Retina (tissue), 1 donor: ENCODE measurements at regions not wholly inside any gene's neighbourhood (a gene's known extent, or its start where the extent isn't known, plus 50 kb on each side); places are given as distances from the start of the nearest gene placed in this dataset.

Experiments
- DNase-seq: peaks from one replicate; pipeline ENCODE4 v3.0.0-alpha.2; 2016

GRCh38 chr5:159832073-159832472 is 84.2 kb upstream of the ADRA1B start:
- no peak for DNase-seq

DNA sequence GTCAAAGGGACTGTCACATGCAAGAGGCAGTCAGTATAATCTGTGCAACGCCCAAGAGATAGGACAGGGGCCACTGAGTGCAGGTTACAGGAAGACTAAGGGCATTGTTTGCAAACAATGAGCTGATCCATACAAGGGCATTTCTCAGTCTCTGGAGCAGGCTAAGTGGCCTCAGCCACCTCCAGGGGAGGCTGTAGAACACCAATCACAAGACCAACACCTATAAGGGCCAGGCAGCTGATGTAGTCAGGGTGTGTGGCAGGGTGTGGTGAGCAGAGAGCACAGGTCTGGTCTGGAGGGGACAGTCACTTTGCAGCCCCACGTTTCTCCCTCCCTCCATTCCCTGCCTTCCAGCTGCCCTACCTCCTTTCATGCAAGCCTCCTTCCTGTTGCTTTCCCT is 83.2 kb upstream of the ADRA1B start:
- DNase-seq, result no peak

GRCh38 chr5:159833846-159834245 is 82.4 kb upstream of the ADRA1B start:
- DNase-seq, result no peak

DNA sequence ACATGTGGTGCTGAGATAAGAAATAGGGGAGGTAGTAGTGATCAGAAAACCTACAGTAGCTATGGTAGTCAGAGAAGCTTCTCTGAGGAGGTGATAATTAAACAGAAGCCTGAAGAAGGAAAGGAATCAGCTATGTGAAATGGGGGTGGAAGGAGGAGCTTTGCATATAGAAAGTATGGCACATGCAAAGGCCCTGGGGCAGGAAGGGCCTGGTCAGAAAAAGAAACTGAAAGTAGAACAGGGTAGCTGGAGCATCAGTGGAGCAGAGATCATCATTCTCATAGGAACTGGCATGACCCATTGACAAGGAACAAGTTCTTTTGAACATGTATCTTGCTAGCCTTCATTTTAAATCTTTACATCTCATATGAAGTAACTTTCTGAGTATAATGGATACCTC is 80.7 kb upstream of the ADRA1B start:
- no peak for DNase-seq

DNA sequence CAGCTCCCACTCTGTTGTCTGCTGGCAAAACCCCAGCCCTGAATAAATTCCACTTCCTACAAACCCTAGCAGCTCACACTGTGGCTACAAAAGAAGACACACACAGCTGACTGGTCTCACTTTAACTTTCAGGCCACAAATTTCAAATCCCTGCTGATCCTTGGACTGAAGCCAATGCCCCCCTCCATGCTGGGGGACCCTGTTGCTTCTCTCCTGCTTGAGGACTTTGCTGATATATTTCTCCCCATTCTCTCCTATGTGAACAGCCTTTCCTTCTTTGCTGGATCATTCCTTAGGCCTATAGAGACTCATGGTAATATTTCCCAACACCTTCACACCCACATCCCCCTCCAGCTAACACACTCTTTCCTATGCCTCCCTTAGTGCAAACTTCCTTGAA is 79.6 kb upstream of the ADRA1B start:
- no peak for DNase-seq

DNA sequence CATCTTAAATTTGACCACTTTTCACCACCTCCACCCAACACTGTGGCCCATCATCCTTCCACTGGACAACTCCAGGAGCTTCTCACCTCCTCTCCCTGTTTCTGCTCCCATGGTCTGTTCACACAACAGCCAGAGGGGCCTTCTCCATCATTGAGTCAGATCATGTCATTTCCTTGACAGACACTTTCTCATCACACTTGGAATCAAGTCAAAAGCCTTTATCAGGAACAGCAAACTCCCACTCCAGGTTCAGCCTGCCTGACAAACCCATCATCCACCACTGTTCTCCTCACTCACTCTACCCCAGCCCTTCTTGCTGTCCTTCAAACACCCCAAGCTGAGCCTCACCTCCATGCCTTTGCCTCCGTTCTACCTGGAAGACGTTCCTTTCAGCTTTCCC is 78.4 kb upstream of the ADRA1B start:
- DNase-seq, result no peak

GRCh38 chr5:159838551-159839222 is 77.6 kb upstream of the ADRA1B start:
- peak; percentile 6 for DNase-seq

GRCh38 chr5:159844267-159845121 is 71.8 kb upstream of the ADRA1B start:
- no peak for DNase-seq

DNA sequence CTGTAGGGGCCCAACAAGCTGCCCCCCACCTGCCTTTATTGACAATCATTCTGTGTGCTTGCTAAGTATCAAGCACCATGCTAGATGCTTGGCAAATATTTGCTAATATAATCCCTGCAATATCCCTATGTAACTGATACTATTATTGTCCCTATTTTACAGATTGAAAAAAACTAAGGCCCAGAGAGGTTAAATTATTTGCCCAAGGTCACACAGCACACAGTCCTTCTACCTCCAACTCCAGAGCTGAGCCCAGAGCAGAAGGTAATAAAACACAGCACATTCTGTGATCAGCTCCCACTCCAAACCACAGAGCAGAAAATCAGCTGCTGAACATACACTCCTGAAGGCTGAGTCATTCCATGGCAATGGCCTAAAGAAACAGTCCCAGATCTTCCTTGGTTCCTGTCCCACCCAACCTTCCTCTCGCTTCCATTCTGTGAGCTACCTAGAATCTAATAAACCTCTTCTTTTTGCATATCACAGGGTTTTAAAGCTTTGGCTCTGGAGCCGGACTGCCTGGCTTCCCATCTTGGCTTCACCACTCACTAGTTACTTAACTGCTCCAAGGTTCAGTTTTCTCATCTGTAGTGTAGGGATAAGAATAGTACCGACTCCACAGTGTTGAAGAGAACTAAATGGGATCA is 66.7 kb upstream of the ADRA1B start:
- DNase-seq, result no peak

DNA sequence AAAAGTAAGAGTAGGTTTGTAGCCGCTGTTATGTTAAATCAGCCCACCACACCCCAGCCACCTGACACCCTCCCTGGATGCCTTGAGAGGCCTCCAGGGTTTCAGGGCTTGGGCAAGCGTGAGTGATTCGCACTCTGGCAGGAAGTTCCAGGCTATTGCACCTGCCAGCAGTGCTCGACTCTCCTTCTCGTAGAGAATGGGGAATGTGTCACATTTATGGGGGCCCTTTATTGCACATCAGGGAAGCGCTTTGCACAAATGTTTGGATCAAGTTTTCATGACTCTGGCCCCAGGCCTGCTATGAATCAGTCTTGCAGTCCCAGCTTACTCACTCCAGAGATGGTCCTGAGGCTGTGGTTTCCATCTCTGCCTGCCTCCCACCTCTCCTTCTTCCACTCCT is 66.1 kb upstream of the ADRA1B start:
- DNase-seq, result no peak

- DNase-seq, result no peak
These were observed 65.2 kb upstream of the ADRA1B start for GRCh38 chr5:159851053-159851452.

DNA sequence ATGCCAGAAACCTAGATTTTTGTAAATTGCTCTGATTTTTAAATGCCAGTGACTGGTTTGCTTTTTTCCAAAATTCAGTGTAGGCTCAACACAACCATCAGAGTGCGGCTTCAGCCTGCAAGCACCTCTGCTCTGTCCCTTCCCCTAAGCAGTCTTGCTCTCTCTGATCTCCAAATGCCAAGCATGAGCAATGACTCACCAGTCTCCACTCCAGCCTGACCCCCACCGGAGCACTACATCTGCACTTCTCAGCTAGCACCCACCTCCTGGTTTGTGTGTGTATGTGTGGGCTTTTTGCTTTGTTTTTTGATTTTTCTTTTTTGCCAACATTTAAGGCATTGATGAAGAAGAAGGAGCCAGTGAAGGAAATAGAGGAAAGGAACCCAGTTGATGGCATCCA is 61.4 kb upstream of the ADRA1B start:
- DNase-seq, result no peak

- no peak for DNase-seq
These were observed 60.6 kb upstream of the ADRA1B start for GRCh38 chr5:159855476-159856191.

GRCh38 chr5:159858871-159859270 is 57.4 kb upstream of the ADRA1B start:
- no peak for DNase-seq

- DNase-seq, result no peak
These were observed 55.2 kb upstream of the ADRA1B start for GRCh38 chr5:159861086-159861485.

GRCh38 chr5:159864885-159865691 is 51.2 kb upstream of the ADRA1B start:
- no peak for DNase-seq

GRCh38 chr5:159866093-159866492 is 50.2 kb upstream of the ADRA1B start:
- no peak for DNase-seq
